PC-9 (cell line): ENCODE measurements at regions not wholly inside any gene's neighbourhood (a gene's known extent, or its start where the extent isn't known, plus 50 kb on each side); places are given as distances from the start of the nearest gene placed in this dataset.

ENCODE experiments used
- BruUV-seq: library from RNA; stranded (reverse); fragments of 400-500 nt; replicated peaks from 2 replicates; lab custom pipeline; 2021; lab: Mats Ljungman, UMichigan
- CTCF ChIA-PET: fragments of 300-600 bp; sonication (Branson Sonifier 250); formaldehyde crosslinking; loops from one replicate; lab custom pipeline; 2022; ENCODE audit warnings: antibody characterized with exemption; lab: Charles Lee
- POLR2A ChIA-PET: fragments of 300-600 bp; sonication (Branson Sonifier 250); formaldehyde crosslinking; loops from one replicate; lab custom pipeline; 2022; ENCODE audit warnings: antibody characterized with exemption; ENCODE audit not compliant: unreplicated experiment; lab: Charles Lee
- DNase-seq, 2 experiments: peaks; one replicate each; pipeline versions ENCODE4 v3.0.0 to v3.0.0-alpha.2; 2015 to 2022; ENCODE audit warnings: mixed read lengths in 1 of 2
- H2AFZ ChIP-seq: fragments of 200-600 bp; sonication (generic); 2 replicates; pipeline ENCODE4 v1.8.1; 2017; ENCODE audit warnings: antibody characterized with exemption
- H3F3A ChIP-seq: fragments of 200-600 bp; sonication (generic); 2 replicates; pipeline ENCODE4 v1.8.1; 2017; ENCODE audit warnings: antibody characterized with exemption, mild to moderate bottlenecking, low read depth; ENCODE audit not compliant: insufficient read depth
- H3K27ac ChIP-seq: fragments of 200-600 bp; sonication (generic); 2 replicates; pipeline ENCODE4 v1.6.1; 2016; ENCODE audit warnings: mixed run types
- H3K27me3 ChIP-seq: fragments of 200-600 bp; sonication (generic); 2 replicates; pipeline ENCODE4 v1.6.1; 2016; ENCODE audit warnings: low read depth, mixed run types; ENCODE audit not compliant: insufficient read depth
- H3K36me3 ChIP-seq: fragments of 200-600 bp; sonication (generic); 2 replicates; pipeline ENCODE4 v1.6.1; 2016; ENCODE audit warnings: low read depth, mixed run types
- H3K4me1 ChIP-seq: fragments of 200-600 bp; sonication (generic); replicated peaks from 2 replicates; pipeline ENCODE4 v1.6.1; 2016; ENCODE audit warnings: mixed run types; ENCODE audit not compliant: insufficient read depth
- H3K4me2 ChIP-seq: fragments of 200-600 bp; sonication (generic); 2 replicates; pipeline ENCODE4 v1.6.1; 2017; ENCODE audit warnings: mixed run types
- H3K4me3 ChIP-seq: fragments of 200-600 bp; sonication (generic); 2 replicates; pipeline ENCODE4 v1.6.1; 2016; ENCODE audit warnings: mixed run types
- H3K79me2 ChIP-seq: fragments of 200-600 bp; sonication (generic); 2 replicates; pipeline ENCODE4 v1.6.1; 2017; ENCODE audit warnings: low read depth, mixed run types
- H3K9me2 ChIP-seq: fragments of 200-600 bp; sonication (generic); 2 replicates; pipeline ENCODE4 v1.8.1; 2017; ENCODE audit warnings: mild to moderate bottlenecking; ENCODE audit not compliant: insufficient read depth
- H3K9me3 ChIP-seq: fragments of 200-600 bp; sonication (generic); 2 replicates; pipeline ENCODE4 v1.8.1; 2016; ENCODE audit warnings: low read depth; ENCODE audit not compliant: insufficient read depth
- H4K20me1 ChIP-seq: fragments of 200-600 bp; sonication (generic); 2 replicates; pipeline ENCODE4 v1.8.1; 2017; ENCODE audit not compliant: insufficient read depth
- EZH2 ChIP-seq: fragments of 200-600 bp; sonication (generic); IDR thresholded peaks from 2 replicates; pipeline ENCODE4 v1.8.0; 2017; ENCODE audit warnings: antibody characterized with exemption, low read depth
- intact Hi-C: fragments of 100-400 bp; cut with micrococcal nuclease; formaldehyde crosslinking; loops from one replicate; pipeline ENCODE4 v1.10.0; 2022; ENCODE audit not compliant: unreplicated experiment
- TF ChIP-seq, protein P1 (sequence below): fragments of 200-600 bp; sonication (generic); conservative IDR thresholded peaks from 2 replicates; pipeline ENCODE4 v1.6.1; 2017; ENCODE audit warnings: mixed run types, antibody characterized with exemption, mild to moderate bottlenecking, moderate library complexity

DNA sequence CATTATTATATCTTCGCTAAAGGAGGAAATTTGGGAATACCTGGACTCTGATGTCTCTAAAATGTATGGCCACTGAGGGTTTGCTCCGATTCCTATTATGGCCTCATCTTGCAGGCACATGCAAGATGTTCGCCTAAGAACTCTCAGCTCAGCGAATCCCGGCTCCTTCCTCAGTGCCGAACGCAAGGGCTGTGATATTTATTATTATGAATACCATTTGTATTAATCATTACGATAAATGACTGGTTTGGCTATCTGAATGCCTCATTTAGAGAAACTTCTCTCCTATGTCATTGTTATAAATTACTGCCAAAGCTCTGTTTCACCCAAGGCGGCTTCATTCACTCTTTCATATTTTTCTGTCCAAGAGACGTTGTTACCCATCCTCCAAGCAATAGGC, 369.7 kb upstream of the TSHZ3 start:
- DNase-seq = no peak
- Histone ChIP-seq H3F3A (no peaks in the 10 kb centered on the region), H3K79me2 (no peaks in the 10 kb centered on the region), H3K27me3 (peaks cover 73% of the 10 kb centered on the region), H3K27ac (no peak overlapping the region), H3K4me3 (no peak overlapping the region), H3K4me2 (no peak overlapping the region), H4K20me1 (no peaks in the 10 kb centered on the region), H3K4me1 (no peaks in the 10 kb centered on the region), H3K9me3 (no peaks in the 10 kb centered on the region), H2AFZ (no peak overlapping the region), H3K36me3 (no peaks in the 10 kb centered on the region), H3K9me2 (no peaks in the 10 kb centered on the region; the same call in 1 of the 2 replicates)
- intact Hi-C loops = no loop called here
- TF ChIP-seq, protein P1, sequence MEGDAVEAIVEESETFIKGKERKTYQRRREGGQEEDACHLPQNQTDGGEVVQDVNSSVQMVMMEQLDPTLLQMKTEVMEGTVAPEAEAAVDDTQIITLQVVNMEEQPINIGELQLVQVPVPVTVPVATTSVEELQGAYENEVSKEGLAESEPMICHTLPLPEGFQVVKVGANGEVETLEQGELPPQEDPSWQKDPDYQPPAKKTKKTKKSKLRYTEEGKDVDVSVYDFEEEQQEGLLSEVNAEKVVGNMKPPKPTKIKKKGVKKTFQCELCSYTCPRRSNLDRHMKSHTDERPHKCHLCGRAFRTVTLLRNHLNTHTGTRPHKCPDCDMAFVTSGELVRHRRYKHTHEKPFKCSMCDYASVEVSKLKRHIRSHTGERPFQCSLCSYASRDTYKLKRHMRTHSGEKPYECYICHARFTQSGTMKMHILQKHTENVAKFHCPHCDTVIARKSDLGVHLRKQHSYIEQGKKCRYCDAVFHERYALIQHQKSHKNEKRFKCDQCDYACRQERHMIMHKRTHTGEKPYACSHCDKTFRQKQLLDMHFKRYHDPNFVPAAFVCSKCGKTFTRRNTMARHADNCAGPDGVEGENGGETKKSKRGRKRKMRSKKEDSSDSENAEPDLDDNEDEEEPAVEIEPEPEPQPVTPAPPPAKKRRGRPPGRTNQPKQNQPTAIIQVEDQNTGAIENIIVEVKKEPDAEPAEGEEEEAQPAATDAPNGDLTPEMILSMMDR = no peak
- TF ChIP-seq EZH2 = no peak
- BruUV-seq = no TSS peak
- ChIA-PET CTCF (no interaction called here), POLR2A (no interaction called here)

DNA sequence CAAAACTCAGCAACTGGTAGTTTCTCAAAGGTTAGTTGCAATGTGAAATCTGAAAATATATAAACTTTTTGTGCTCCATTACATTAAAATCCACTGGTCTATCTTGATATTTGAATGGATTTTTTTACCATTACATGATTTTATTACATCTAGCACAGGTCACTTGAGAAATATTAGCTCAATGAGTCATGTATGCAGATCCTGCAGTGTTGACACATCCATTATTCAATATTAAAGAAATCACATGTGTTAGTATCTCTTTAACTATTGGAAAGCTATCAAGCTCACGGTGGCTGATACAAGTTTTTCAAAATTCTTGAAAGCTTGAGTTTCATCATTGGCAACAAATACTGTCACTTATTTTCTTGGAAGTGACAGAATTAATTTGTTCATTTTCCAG, 373.9 kb upstream of the TSHZ3 start:
- TF ChIP-seq, protein P1 = no peak
- no peak for TF ChIP-seq EZH2
- Histone ChIP-seq H3K36me3 (no peaks in the 10 kb centered on the region), H4K20me1 (no peaks in the 10 kb centered on the region), H3K4me3 (no peak overlapping the region), H3K9me3 (no peaks in the 10 kb centered on the region), H3K4me2 (no peak overlapping the region), H2AFZ (no peak overlapping the region), H3K79me2 (no peaks in the 10 kb centered on the region), H3K9me2 (no peaks in the 10 kb centered on the region; the same call in 1 of the 2 replicates), H3K27me3 (peaks cover 46% of the 10 kb centered on the region), H3K4me1 (no peaks in the 10 kb centered on the region), H3K27ac (no peak overlapping the region), H3F3A (no peaks in the 10 kb centered on the region)
- intact Hi-C loops = no loop called here
- no TSS peak for BruUV-seq
- CTCF ChIA-PET = no interaction called here
- POLR2A ChIA-PET = no interaction called here
- no peak for DNase-seq

DNA sequence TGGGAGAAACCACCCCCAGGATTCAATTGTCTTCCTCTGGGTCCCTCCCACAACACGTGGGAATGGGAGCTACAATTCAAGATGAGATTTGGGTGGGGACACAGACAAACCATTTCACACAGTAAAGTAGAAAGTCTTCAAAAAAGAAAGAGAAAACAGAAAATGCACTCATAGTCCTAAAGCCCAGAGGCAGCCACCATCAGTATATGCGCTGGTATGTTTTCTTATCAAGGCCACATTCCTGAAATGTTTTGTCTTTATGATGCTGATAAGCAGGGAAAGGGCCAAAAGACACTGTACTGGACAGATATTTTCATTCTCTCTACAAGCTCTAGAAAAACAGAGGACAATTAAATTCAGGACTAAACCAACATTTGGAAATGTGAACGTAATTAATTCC, 375.8 kb upstream of the TSHZ3 start:
- H3K4me2 ChIP-seq = no peak overlapping the region
- DNase-seq = no peak
- no peak overlapping the region for H2AFZ ChIP-seq
- H3K36me3 ChIP-seq = no peaks in the 10 kb centered on the region
- no peak for TF ChIP-seq EZH2
- TF ChIP-seq, protein P1 = no peak
- no peaks in the 10 kb centered on the region; the same call in 1 of the 2 replicates for H3K9me2 ChIP-seq
- no peaks in the 10 kb centered on the region for H3F3A ChIP-seq
- H3K27me3 ChIP-seq = peaks cover 33% of the 10 kb centered on the region
- H3K9me3 ChIP-seq = no peaks in the 10 kb centered on the region
- H3K4me1 ChIP-seq = no peaks in the 10 kb centered on the region
- intact Hi-C loops = no loop called here
- ChIA-PET POLR2A (no interaction called here), CTCF (no interaction called here)
- no peak overlapping the region for H3K4me3 ChIP-seq
- no peaks in the 10 kb centered on the region for H3K79me2 ChIP-seq
- H3K27ac ChIP-seq = no peak overlapping the region
- no TSS peak for BruUV-seq
- H4K20me1 ChIP-seq = no peaks in the 10 kb centered on the region
